NT2/D1 (cell line): ENCODE measurements at regions not wholly inside any gene's neighbourhood (a gene's known extent, or its start where the extent isn't known, plus 50 kb on each side); places are given as distances from the start of the nearest gene placed in this dataset.

ENCODE experiments used
- SUZ12 ChIP-seq: IDR thresholded peaks from 2 replicates; pipeline ENCODE4 v1.6.1; 2011; ENCODE audit not compliant: insufficient read length, insufficient read depth; ENCODE audit errors: extremely low read depth
- YY1 ChIP-seq: IDR thresholded peaks from 2 replicates; pipeline ENCODE4 v1.6.1; 2011; ENCODE audit not compliant: insufficient read length, insufficient read depth

- TF ChIP-seq YY1 (no peak), SUZ12 (no peak)
Measured at GRCh38 chrX:14427614-14428013, 101.7 kb upstream of the GLRA2 start.
